ENCODE measurements at regions not wholly inside any gene's neighbourhood (a gene's known extent, or its start where the extent isn't known, plus 50 kb on each side); places are given as distances from the start of the nearest gene placed in this dataset.

- no peak for ATAC-seq (ENCODE audit: low read depth)
- DNase-seq, result no peak
- no peak overlapping the region for H4K8ac ChIP-seq (ENCODE audit: low read depth in 2 of 2, low read length in 2 of 2)
- in situ Hi-C loops (cut with MboI; ENCODE audit: low sequenced_read_pairs) (no loop called here), intact Hi-C loops (cut with micrococcal nuclease) (no loop called here), dilution Hi-C loops (cut with HindIII; ENCODE audit: low sequenced_read_pairs, unreplicated experiment) (no loop called here)
- H3K79me1 ChIP-seq (ENCODE audit: low read depth in 1 of 2, low read length in 2 of 2), result no peaks in the 10 kb centered on the region
- no peaks in the 10 kb centered on the region for H3K27me3 ChIP-seq (ENCODE audit: control insufficient read depth, insufficient read depth, low read length)
- H3K9me1 ChIP-seq (ENCODE audit: insufficient read depth, low read length), result no peaks in the 10 kb centered on the region
- no peak overlapping the region for H2BK120ac ChIP-seq (ENCODE audit: low read depth, low read length)
- H3K4ac ChIP-seq (ENCODE audit: low read depth, low read length), result no peak overlapping the region
- no peak overlapping the region for H3K27ac ChIP-seq (ENCODE audit: insufficient read depth, low read length)
- H2AK9ac ChIP-seq (replicated peaks; ENCODE audit: low read depth, low read length, poor library complexity), result no peak overlapping the region
- H3K56ac ChIP-seq (ENCODE audit: extremely low read depth, insufficient read depth, low read length), result no peak overlapping the region
- H2BK20ac ChIP-seq (ENCODE audit: low read depth, low read length), result no peak overlapping the region
- no CpG with 5 or more reads among the region's 2 CpGs for WGBS, 2 experiments (ENCODE audit: extremely low coverage in 2 of 2, insufficient read length in 1 of 2)
- BruUV-seq (replicated peaks), result no TSS peak
- H4K5ac ChIP-seq (ENCODE audit: low read depth, low read length), result no peak overlapping the region
- no peak overlapping the region for H2BK15ac ChIP-seq (ENCODE audit: low read depth, low read length)
- no peak overlapping the region for H3K9ac ChIP-seq (ENCODE audit: low read depth, low read length)
- H4K91ac ChIP-seq (ENCODE audit: insufficient read depth, low read depth, low read length), result no peak overlapping the region
- ChIA-PET POLR2A (ENCODE audit: unreplicated experiment) (no interaction called here), CTCF (no interaction called here)
- H3K4me1 ChIP-seq (ENCODE audit: control insufficient read depth, insufficient read depth, low read length), result no peaks in the 10 kb centered on the region
- H3K9me3 ChIP-seq (ENCODE audit: control insufficient read depth, insufficient read depth, low read length), result no peaks in the 10 kb centered on the region
- no peak overlapping the region for H2AFZ ChIP-seq (replicated peaks; ENCODE audit: low read length, poor library complexity)
- H4K20me1 ChIP-seq (ENCODE audit: insufficient read depth, low read length), result no peaks in the 10 kb centered on the region
- H3K18ac ChIP-seq (ENCODE audit: low read depth, low read length), result no peak overlapping the region
- H3K36me3 ChIP-seq (ENCODE audit: control insufficient read depth, insufficient read depth, low read length), result no peaks in the 10 kb centered on the region
- H3K23ac ChIP-seq (ENCODE audit: low read depth, low read length), result no peak overlapping the region
- TF ChIP-seq RAD21 (IDR thresholded peaks at IDR 0.05; ENCODE audit: low read length) (no peak), CHD1 (IDR thresholded peaks at IDR 0.05; ENCODE audit: low read depth, low read length) (no peak), CTCF (conservative IDR thresholded peaks at IDR 0.05; ENCODE audit: low read depth, low read length) (no peak), FOS (IDR thresholded peaks at IDR 0.05; ENCODE audit: low read depth, low read length) (no peak), POLR2A (IDR thresholded peaks at IDR 0.05; ENCODE audit: low read depth, low read length) (no peak), BHLHE40 (IDR thresholded peaks at IDR 0.05; ENCODE audit: low read depth, low read length) (no peak)
- H3K14ac ChIP-seq (replicated peaks; ENCODE audit: low read depth, low read length), result no peak overlapping the region
- no peak overlapping the region for H3K4me3 ChIP-seq (ENCODE audit: insufficient read depth, low read depth, low read length)
- no peak overlapping the region for H2BK5ac ChIP-seq (ENCODE audit: low read depth, low read length, poor library complexity, severe bottlenecking)
- no peak overlapping the region for H2AK5ac ChIP-seq (ENCODE audit: low read depth, low read length)
- H3K4me2 ChIP-seq (ENCODE audit: low read depth, low read length), result no peak overlapping the region
Measured at GRCh38 chr4:84389406-84389805, 109.7 kb downstream of the NKX6-1 start.

All from IMR-90 (cell line).